ENCODE measurements at regions not wholly inside any gene's neighbourhood (a gene's known extent, or its start where the extent isn't known, plus 50 kb on each side); places are given as distances from the start of the nearest gene placed in this dataset.

DNA sequence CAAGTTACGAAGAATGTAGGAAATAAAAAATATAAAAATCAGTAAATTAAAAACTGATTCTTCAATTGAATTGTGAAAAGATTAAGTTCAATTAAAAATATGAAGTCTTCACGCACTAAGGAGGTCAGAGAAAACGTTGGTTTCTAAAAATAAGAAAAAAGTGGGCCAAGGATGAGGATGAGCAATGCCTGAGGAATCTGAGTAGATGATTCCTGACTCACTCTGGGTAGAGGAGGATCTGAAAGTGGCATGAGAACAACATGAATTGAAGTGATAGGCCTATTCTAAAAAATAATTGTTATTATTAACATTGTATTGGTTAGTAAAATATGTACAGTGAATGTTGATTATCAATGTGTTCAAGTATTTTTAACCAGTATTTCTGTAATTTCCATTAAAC is 444.2 kb downstream of the GRIA2 start:
- Histone ChIP-seq H3K4me1 (ENCODE audit: control insufficient read depth, insufficient read depth, low read length) (peaks cover 14% of the 10 kb centered on the region), H3K36me3 (ENCODE audit: control insufficient read depth, insufficient read depth, low read length, severe bottlenecking) (no peaks in the 10 kb centered on the region), H3K4me3 (ENCODE audit: low read length) (peak overlapping the region; percentile 52), H3K9ac (ENCODE audit: low read length) (peak overlapping the region; percentile 54), H3K27me3 (replicated peaks; ENCODE audit: control insufficient read depth, insufficient read depth, low read length) (no peaks in the 10 kb centered on the region), H3K9me3 (ENCODE audit: control insufficient read depth, low read length) (no peaks in the 10 kb centered on the region)
- DNase-seq (ENCODE audit: low read depth): peak; percentile 67

DNA sequence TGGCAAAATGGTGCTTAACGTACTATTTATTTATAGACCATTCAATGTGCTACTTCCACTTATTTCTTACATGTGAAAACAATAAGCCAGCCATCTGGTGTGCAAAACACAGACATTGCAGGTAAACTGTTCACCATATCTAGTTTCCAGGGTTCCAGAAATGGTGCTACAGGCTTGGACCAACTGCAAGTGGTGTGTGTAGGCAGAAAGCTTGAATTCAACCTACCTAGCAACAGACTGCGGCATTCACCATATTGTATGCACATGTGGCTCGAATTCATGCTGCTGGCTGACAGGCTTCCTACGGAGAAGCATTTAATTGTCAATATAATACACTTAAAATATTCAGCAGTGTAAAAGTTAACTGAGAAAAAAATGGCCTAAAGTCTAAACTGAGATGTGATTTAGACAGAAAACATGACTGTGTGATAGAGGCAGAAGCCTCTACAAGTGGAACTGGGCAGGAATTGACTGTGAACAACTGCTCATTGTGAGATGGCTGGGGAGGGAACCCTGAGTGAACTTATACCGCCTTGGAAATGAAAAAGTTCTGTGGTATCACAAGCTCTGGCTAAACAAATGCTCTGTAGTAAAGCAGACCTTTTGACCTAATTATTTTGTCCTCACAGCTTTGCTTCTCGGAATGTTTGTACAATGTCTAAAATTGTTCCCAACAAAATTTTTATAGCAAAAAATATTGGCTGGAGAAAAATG is 434.7 kb downstream of the GRIA2 start:
- Histone ChIP-seq H3K27me3 (replicated peaks; ENCODE audit: control insufficient read depth, insufficient read depth, low read length) (no peaks in the 10 kb centered on the region), H3K9ac (ENCODE audit: low read length) (peak overlapping the region; percentile 53), H3K4me1 (ENCODE audit: control insufficient read depth, insufficient read depth, low read length) (peaks cover 12% of the 10 kb centered on the region), H3K4me3 (ENCODE audit: low read length) (peak overlapping the region; percentile 6), H3K36me3 (ENCODE audit: control insufficient read depth, insufficient read depth, low read length, severe bottlenecking) (no peaks in the 10 kb centered on the region), H3K9me3 (ENCODE audit: control insufficient read depth, low read length) (no peaks in the 10 kb centered on the region)
- no peak for DNase-seq (ENCODE audit: low read depth)

DNA sequence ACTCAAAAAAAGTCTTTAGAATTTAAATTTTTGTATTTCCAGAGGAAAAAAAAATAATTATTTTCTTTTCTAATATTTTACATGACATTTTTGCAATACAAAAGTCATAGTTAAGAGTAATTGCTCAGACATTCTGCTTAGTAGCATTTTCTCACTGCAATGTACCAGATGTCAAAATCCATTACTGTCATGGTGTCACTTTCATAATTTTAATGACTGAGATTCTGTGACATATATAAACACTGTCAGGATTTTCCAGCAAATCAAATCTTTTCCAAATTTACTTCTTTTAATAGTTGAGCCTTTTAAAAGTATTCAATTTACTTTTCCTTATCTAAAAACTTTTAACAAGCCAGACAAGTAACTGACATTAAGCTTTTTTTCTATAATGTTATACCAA is 422.7 kb downstream of the GRIA2 start:
- no peaks in the 10 kb centered on the region for H3K36me3 ChIP-seq (ENCODE audit: control insufficient read depth, insufficient read depth, low read length, severe bottlenecking)
- H3K4me1 ChIP-seq (ENCODE audit: control insufficient read depth, insufficient read depth, low read length): no peaks in the 10 kb centered on the region
- H3K4me3 ChIP-seq (ENCODE audit: low read length): no peak overlapping the region
- H3K9me3 ChIP-seq (ENCODE audit: control insufficient read depth, low read length): peaks cover 12% of the 10 kb centered on the region
- no peak overlapping the region for H3K9ac ChIP-seq (ENCODE audit: low read length)
- no peaks in the 10 kb centered on the region for H3K27me3 ChIP-seq (replicated peaks; ENCODE audit: control insufficient read depth, insufficient read depth, low read length)
- no peak for DNase-seq (ENCODE audit: low read depth)

DNA sequence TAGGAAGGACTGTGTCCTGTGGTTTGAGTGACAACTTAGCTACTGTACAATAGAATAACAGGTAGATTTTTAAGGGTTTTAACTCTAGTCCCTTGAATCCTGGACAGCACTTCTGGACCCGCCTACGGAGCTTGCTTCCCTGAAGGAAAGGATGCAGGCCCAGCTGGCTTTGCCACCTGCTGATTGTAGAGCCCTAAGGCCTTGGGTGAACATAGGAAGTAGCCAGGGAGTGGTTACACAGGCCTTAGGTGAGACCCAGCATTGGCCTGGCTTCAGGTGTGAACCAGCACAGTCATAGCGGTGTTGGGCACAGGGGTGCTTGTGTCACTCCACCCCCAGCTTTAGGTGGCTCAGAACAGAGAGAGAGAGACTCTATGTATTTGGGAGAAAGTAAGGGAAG is 413.5 kb downstream of the GRIA2 start:
- H3K9ac ChIP-seq (ENCODE audit: low read length): no peak overlapping the region
- H3K27me3 ChIP-seq (replicated peaks; ENCODE audit: control insufficient read depth, insufficient read depth, low read length): no peaks in the 10 kb centered on the region
- no peaks in the 10 kb centered on the region for H3K9me3 ChIP-seq (ENCODE audit: control insufficient read depth, low read length)
- no peaks in the 10 kb centered on the region for H3K36me3 ChIP-seq (ENCODE audit: control insufficient read depth, insufficient read depth, low read length, severe bottlenecking)
- H3K4me3 ChIP-seq (ENCODE audit: low read length): no peak overlapping the region
- no peaks in the 10 kb centered on the region for H3K4me1 ChIP-seq (ENCODE audit: control insufficient read depth, insufficient read depth, low read length)
- no peak for DNase-seq (ENCODE audit: low read depth)

DNA sequence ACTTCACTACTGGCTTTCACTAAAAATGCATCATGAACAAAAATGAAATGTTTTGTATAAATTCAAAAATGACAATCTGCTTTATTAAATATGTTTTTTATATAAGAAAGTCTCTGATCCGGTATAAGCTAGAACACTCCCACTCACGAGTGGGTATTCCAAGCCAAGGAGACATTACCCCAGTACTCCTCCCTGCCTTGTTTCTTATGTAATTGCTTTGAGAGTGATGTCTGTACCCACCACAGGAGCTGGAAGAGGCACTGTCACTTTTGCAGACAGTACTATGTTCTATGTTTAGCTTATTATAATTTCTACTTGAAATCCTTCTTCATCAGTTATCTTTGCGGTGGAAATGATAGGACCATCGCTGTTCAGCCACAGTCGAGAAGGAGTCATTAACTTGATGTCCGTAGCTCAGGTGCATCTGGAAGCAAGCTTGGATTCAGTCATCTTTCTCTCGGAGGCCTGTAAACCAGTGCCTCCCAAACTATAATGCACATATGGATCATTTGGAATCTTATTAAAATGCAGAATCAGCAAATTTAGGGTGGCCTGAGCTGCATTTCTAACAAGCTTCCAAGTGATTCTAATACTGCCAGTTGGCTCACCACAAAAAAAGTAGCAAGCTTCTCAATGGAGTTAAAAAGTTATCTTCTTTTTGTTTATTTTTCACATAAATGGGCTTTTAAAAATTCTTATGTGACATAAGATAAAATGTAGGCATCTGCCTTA is 396.4 kb downstream of the GRIA2 start:
- H3K4me3 ChIP-seq (ENCODE audit: low read length): no peak overlapping the region
- no peaks in the 10 kb centered on the region for H3K27me3 ChIP-seq (replicated peaks; ENCODE audit: control insufficient read depth, insufficient read depth, low read length)
- H3K4me1 ChIP-seq (ENCODE audit: control insufficient read depth, insufficient read depth, low read length): no peaks in the 10 kb centered on the region
- H3K9ac ChIP-seq (ENCODE audit: low read length): no peak overlapping the region
- H3K9me3 ChIP-seq (ENCODE audit: control insufficient read depth, low read length): no peaks in the 10 kb centered on the region
- no peak for DNase-seq (ENCODE audit: low read depth)
- H3K36me3 ChIP-seq (ENCODE audit: control insufficient read depth, insufficient read depth, low read length, severe bottlenecking): no peaks in the 10 kb centered on the region

DNA sequence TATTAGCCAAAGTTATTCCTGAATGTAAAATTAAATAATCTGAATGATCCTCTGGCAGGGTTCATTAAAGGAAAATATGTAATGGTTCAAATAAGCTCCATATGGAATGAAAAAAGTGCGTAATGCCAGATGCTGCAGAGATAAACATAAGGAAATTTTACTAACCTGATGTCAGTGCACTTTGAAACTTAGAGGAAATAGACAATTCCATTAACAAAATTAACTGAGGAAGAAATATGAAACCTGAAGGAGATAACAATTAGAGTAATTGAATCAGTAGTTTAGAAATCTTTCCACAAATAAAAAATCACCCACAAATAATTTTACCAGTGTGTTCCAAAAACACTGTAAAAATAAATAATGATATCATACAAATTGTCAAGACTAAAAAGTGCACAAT is 387.5 kb downstream of the GRIA2 start:
- DNase-seq (ENCODE audit: low read depth): no peak
- no peak overlapping the region for H3K4me3 ChIP-seq (ENCODE audit: low read length)

DNA sequence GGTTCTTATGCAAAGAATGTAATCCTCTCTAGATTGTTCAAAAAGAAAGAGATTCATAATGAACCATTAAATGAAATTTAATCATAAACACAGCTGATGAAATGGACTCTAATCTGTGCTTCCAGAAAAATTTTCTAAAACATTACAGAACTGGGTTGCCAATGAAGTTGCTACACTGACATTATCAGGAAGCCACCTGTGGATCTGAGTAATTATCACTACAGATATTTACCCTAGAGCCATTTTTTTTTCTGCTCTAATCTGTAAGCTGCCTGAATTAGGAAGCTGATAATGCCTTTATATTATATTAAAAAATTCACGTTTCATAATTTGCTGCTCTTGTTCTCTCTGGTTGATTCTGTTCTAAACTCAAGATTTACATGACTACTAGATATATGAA is 380.1 kb downstream of the GRIA2 start:
- H3K4me1 ChIP-seq (ENCODE audit: control insufficient read depth, insufficient read depth, low read length): no peaks in the 10 kb centered on the region
- H3K27me3 ChIP-seq (replicated peaks; ENCODE audit: control insufficient read depth, insufficient read depth, low read length): no peaks in the 10 kb centered on the region
- peaks cover 7% of the 10 kb centered on the region for H3K9me3 ChIP-seq (ENCODE audit: control insufficient read depth, low read length)
- no peaks in the 10 kb centered on the region for H3K36me3 ChIP-seq (ENCODE audit: control insufficient read depth, insufficient read depth, low read length, severe bottlenecking)
- no peak overlapping the region for H3K9ac ChIP-seq (ENCODE audit: low read length)
- DNase-seq (ENCODE audit: low read depth): no peak
- H3K4me3 ChIP-seq (ENCODE audit: low read length): no peak overlapping the region

More for the DNA sequence above, 387.5 kb downstream of the GRIA2 start:
- Histone ChIP-seq H3K9me3 (ENCODE audit: control insufficient read depth, low read length) (no peaks in the 10 kb centered on the region), H3K36me3 (ENCODE audit: control insufficient read depth, insufficient read depth, low read length, severe bottlenecking) (no peaks in the 10 kb centered on the region), H3K9ac (ENCODE audit: low read length) (no peak overlapping the region), H3K4me1 (ENCODE audit: control insufficient read depth, insufficient read depth, low read length) (no peaks in the 10 kb centered on the region), H3K27me3 (replicated peaks; ENCODE audit: control insufficient read depth, insufficient read depth, low read length) (no peaks in the 10 kb centered on the region)

DNA sequence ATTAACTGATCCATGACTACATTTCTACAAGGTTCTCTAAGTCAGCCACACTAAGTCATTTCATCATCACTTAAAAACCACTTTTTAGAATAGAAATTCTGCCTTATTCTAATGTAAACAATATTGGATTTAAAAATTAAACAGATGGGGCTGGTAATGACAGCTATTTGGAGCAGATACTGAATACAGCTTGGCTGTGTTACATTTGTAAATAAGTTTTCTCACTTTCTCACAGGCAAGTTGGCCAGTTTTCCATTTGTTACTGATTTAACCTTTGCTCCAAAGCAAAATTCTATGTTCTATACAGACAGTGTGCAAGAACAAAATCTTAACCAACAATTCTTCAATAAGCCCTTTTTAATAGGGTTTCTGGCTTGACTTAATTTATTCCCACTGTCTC is 370.7 kb downstream of the GRIA2 start:
- no peaks in the 10 kb centered on the region for H3K36me3 ChIP-seq (ENCODE audit: control insufficient read depth, insufficient read depth, low read length, severe bottlenecking)
- no peaks in the 10 kb centered on the region for H3K9me3 ChIP-seq (ENCODE audit: control insufficient read depth, low read length)
- H3K4me1 ChIP-seq (ENCODE audit: control insufficient read depth, insufficient read depth, low read length): no peaks in the 10 kb centered on the region
- H3K4me3 ChIP-seq (ENCODE audit: low read length): no peak overlapping the region
- DNase-seq (ENCODE audit: low read depth): peak; percentile 1
- no peak overlapping the region for H3K9ac ChIP-seq (ENCODE audit: low read length)
- H3K27me3 ChIP-seq (replicated peaks; ENCODE audit: control insufficient read depth, insufficient read depth, low read length): no peaks in the 10 kb centered on the region

DNA sequence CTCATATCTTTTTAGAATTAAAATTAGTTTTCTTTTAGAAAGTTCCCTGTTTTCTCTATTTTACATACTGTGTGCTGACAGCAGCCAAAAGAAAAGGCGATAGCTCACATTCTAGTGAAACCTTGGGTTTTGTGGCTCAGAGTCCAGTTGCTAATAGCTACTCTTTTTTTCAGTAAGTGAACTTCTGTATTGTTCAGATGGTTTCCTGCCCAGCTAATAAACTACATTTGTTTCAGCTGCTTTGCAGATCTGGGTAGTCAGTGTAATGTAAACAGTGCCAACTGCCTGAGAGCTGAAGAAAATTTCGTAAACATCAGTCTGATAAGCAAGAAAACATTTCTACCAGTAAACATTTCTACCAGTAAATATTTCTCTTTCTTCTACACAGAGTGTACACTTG is 370.2 kb downstream of the GRIA2 start:
- no peak overlapping the region for H3K9ac ChIP-seq (ENCODE audit: low read length)
- H3K9me3 ChIP-seq (ENCODE audit: control insufficient read depth, low read length): no peaks in the 10 kb centered on the region
- DNase-seq (ENCODE audit: low read depth): no peak
- no peaks in the 10 kb centered on the region for H3K36me3 ChIP-seq (ENCODE audit: control insufficient read depth, insufficient read depth, low read length, severe bottlenecking)
- no peaks in the 10 kb centered on the region for H3K27me3 ChIP-seq (replicated peaks; ENCODE audit: control insufficient read depth, insufficient read depth, low read length)
- no peak overlapping the region for H3K4me3 ChIP-seq (ENCODE audit: low read length)
- H3K4me1 ChIP-seq (ENCODE audit: control insufficient read depth, insufficient read depth, low read length): no peaks in the 10 kb centered on the region

DNA sequence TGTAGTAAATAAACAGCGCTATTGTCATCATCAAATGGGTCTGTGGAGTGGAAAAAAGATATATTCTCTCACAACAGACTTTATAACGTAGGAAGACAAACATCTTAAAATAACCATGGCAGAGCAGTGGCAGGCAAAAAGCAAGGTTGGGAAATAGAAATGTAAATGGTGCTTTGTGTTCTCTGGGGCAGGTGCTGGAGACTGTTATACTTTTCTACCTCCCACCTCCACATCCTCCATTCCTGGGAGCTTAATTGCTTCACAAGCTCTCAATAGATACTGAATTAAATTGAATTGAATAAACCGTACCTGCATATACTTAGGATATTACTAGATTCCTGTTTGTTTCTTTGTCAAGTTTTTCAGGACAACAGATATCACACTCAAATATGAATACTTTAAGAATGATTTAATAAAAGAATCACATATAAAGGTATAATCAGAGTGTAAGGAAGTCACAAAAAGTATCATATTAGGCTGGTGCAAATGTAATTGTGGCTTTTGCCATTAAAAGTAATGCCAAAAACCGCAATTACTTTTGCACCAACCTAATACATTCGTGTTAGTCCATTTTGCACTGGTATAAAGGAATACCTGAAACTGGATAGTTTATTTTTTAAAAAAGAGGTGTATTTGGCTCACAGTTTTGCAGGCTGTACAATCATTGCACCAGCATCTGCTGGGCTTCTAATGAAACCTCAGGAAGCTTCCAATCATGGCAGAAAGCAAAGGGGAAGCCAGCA is 367.3 kb downstream of the GRIA2 start:
- no peaks in the 10 kb centered on the region for H3K4me1 ChIP-seq (ENCODE audit: control insufficient read depth, insufficient read depth, low read length)
- no peaks in the 10 kb centered on the region for H3K27me3 ChIP-seq (replicated peaks; ENCODE audit: control insufficient read depth, insufficient read depth, low read length)
- H3K36me3 ChIP-seq (ENCODE audit: control insufficient read depth, insufficient read depth, low read length, severe bottlenecking): no peaks in the 10 kb centered on the region
- H3K9ac ChIP-seq (ENCODE audit: low read length): no peak overlapping the region
- DNase-seq (ENCODE audit: low read depth): no peak
- H3K4me3 ChIP-seq (ENCODE audit: low read length): no peak overlapping the region
- no peaks in the 10 kb centered on the region for H3K9me3 ChIP-seq (ENCODE audit: control insufficient read depth, low read length)

DNA sequence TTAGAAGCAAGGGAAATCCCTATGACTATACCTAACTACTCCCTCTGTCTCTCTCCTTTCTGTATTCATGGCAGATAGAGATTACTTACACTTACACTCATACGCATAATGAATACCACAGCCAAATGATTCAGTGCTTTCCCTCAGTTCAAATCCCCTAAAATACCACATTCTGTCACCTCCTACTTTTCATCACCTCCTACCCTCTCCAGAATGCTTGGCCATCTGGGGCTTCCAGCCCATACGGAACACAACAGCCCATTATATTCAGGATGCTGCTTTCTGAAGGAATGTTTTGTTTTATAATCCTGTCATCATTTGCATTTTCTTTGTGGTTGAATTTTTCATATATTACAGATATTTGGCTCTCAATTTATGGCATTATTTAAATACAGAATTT is 361.6 kb downstream of the GRIA2 start:
- no peak overlapping the region for H3K9ac ChIP-seq (ENCODE audit: low read length)
- H3K4me3 ChIP-seq (ENCODE audit: low read length): no peak overlapping the region
- H3K4me1 ChIP-seq (ENCODE audit: control insufficient read depth, insufficient read depth, low read length): no peaks in the 10 kb centered on the region
- DNase-seq (ENCODE audit: low read depth): no peak
- H3K36me3 ChIP-seq (ENCODE audit: control insufficient read depth, insufficient read depth, low read length, severe bottlenecking): no peaks in the 10 kb centered on the region
- H3K27me3 ChIP-seq (replicated peaks; ENCODE audit: control insufficient read depth, insufficient read depth, low read length): no peaks in the 10 kb centered on the region
- H3K9me3 ChIP-seq (ENCODE audit: control insufficient read depth, low read length): no peaks in the 10 kb centered on the region
